ENCODE measurements at regions not wholly inside any gene's neighbourhood (a gene's known extent, or its start where the extent isn't known, plus 50 kb on each side); places are given as distances from the start of the nearest gene placed in this dataset.
A peak's percentile ranks its signal among the peaks of the same experiment; 100 is the strongest.

DNA sequence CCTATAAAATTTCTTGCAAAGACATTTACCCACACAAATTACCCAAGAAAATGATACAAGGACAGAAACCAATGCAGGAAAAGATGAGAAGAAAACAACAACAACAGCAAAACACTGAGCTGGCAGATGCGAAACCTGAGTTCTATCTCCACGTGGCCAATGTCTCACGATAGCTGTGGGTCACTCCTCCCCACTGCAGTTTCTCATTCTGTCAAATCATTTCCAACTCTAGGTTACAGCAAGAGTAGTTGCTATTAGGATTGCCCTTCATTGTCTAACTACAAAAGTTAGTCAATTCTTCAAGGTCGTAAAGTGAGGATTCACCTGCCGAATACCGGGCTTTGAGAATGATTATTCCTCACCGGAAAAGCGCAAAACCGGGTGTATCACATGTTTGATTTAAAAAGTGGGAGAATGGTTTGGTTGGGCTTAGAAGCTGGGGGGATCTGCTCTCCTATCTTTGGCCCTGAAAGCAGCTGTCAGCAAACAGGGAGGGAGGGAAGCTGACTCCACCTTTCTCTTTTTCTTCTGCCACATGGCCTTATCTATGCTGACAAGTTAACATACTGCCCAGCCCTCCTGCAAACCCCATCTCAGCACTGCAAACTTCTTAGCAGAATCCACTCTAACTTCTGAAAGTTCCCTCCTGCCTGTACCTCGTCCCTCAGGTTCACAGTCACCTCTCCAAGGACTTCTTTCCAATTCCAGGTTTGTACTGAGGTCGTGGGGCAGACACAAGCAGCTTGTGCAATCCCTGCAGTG is 473.0 kb downstream of the SOX11 start:
- Histone ChIP-seq H3K18ac (ENCODE audit: extremely low read depth, low read length) (no peak overlapping the region), H3K9me3 (ENCODE audit: insufficient read depth in 2 of 2, low read depth in 1 of 2, low read length in 1 of 2) (no peaks in the 10 kb centered on the region), H3K9ac (replicated peaks in 1 of 4; ENCODE audit: extremely low read depth in 1 of 4, low read depth in 3 of 4, low read length in 3 of 4) (no peak overlapping the region), H3K4ac (replicated peaks; ENCODE audit: insufficient read length, low read depth, low read length) (no peak overlapping the region), H2AK5ac (ENCODE audit: low read depth, low read length) (no peak overlapping the region), H3K23ac (ENCODE audit: insufficient read length) (no peak overlapping the region), H3K27me3 (replicated peaks in 1 of 4; ENCODE audit: control insufficient read depth in 3 of 4, extremely low read depth in 1 of 4, insufficient read depth in 3 of 4, low read length in 3 of 4) (no peaks in the 10 kb centered on the region), H3K4me1 (replicated peaks in 1 of 4; ENCODE audit: control insufficient read depth in 3 of 4, insufficient read depth in 4 of 4, low read length in 3 of 4) (no peaks in the 10 kb centered on the region; a peak in 2 of 7 replicates), H2BK12ac (ENCODE audit: low read depth, low read length) (no peak overlapping the region), H2BK20ac (ENCODE audit: low read length) (no peak overlapping the region), H3K4me3 (ENCODE audit: extremely low read depth in 1 of 4, insufficient read depth in 2 of 4, low read depth in 3 of 4, low read length in 4 of 4) (no peak overlapping the region), H2AFZ (ENCODE audit: low read length) (0 out of 2 replicates have a peak overlapping the region, but pooled peaks have one; percentile 49), H4K5ac (ENCODE audit: insufficient read length, low read depth, low read length) (no peak overlapping the region), H3K79me1 (ENCODE audit: low read depth, low read length) (no peaks in the 10 kb centered on the region), H3K27ac (ENCODE audit: low read depth, low read length) (no peak overlapping the region), H4K8ac (ENCODE audit: extremely low read depth, insufficient read depth, low read length) (no peak overlapping the region), H3K79me2 (ENCODE audit: control insufficient read depth in 1 of 2, insufficient read depth in 2 of 2, low read length in 2 of 2) (no peaks in the 10 kb centered on the region), H3K4me2 (ENCODE audit: insufficient read depth in 1 of 2, low read depth in 2 of 2, low read length in 2 of 2) (no peak overlapping the region), H2BK120ac (replicated peaks; ENCODE audit: low read depth, low read length) (no peak overlapping the region), H3K36me3 (ENCODE audit: control insufficient read depth in 2 of 4, insufficient read depth in 4 of 4, low read length in 3 of 4) (no peaks in the 10 kb centered on the region), H3K14ac (ENCODE audit: insufficient read length) (no peak overlapping the region), H2BK5ac (ENCODE audit: low read depth, low read length) (no peak overlapping the region), H4K20me1 (replicated peaks in 1 of 2; ENCODE audit: control insufficient read depth in 1 of 2, insufficient read depth in 2 of 2, low read length in 2 of 2) (no peaks in the 10 kb centered on the region), H3K23me2 (ENCODE audit: low read depth, low read length) (no peaks in the 10 kb centered on the region; the same call in 1 of the 2 replicates), H4K91ac (replicated peaks; ENCODE audit: insufficient read length, low read length) (no peak overlapping the region), H3K56ac (replicated peaks; ENCODE audit: insufficient read length, low read depth, low read length) (no peak overlapping the region), H2BK15ac (ENCODE audit: low read length) (no peak overlapping the region)
- ChIA-PET POLR2A (ENCODE audit: partially characterized antibody) (no interaction called here), CTCF (ENCODE audit: partially characterized antibody) (interaction anchor here (0.6 to 1.0 kb wide), 2 partner anchors 250 to 252 kb away, joined by 3 to 5 read pairs; no protein-coding TSS in a partner anchor)
- TF ChIP-seq HDAC6 (IDR thresholded peaks at IDR 0.05; ENCODE audit: low read depth, low read length) (no peak), SP2 (IDR thresholded peaks at IDR 0.05; ENCODE audit: low read length) (no peak), CHD2 (IDR thresholded peaks at IDR 0.05; ENCODE audit: low read length) (no peak), CREB1 (IDR thresholded peaks at IDR 0.05) (no peak), KDM5A (IDR thresholded peaks at IDR 0.05; ENCODE audit: low read length) (no peak), ASH2L (IDR thresholded peaks at IDR 0.05; ENCODE audit: low read length) (no peak), POU5F1 (IDR thresholded peaks at IDR 0.05; ENCODE audit: low read depth, low read length) (no peak), EP300 (IDR thresholded peaks at IDR 0.05; ENCODE audit: borderline replicate concordance in 1 of 2, low read depth in 2 of 2, low read length in 2 of 2) (no peak), RNF2 (IDR thresholded peaks at IDR 0.05; ENCODE audit: borderline replicate concordance, low read depth, low read length, missing control alignments, poor library complexity, severe bottlenecking) (no peak), MAFK (IDR thresholded peaks at IDR 0.05; ENCODE audit: low read depth, low read length) (no peak), TBP (IDR thresholded peaks at IDR 0.05; ENCODE audit: low read depth, low read length) (no peak), BACH1 (IDR thresholded peaks at IDR 0.05; ENCODE audit: low read length) (no peak), CEBPB (IDR thresholded peaks at IDR 0.05; ENCODE audit: low read depth, low read length) (no peak), POLR2AphosphoS5 (IDR thresholded peaks at IDR 0.05; ENCODE audit: low read depth, low read length) (no peak)
- 83% methylated on average over 11 of the region's 11 CpGs; no CpG with 5 or more reads in 1 of the 2 experiments for WGBS, 2 experiments (ENCODE audit: extremely low coverage in 1 of 2, insufficient coverage in 1 of 2, insufficient read length in 1 of 2, insufficient replicate concordance in 2 of 2, low coverage in 1 of 2, low lambda C conversion rate in 2 of 2, missing lambda C conversion rate in 1 of 2)
- no peak for FAIRE-seq
- no peak for DNase-seq (ENCODE audit: low read depth in 1 of 2, low spot score in 2 of 2)

Data from H1 (cell line).